ENCODE measurements at regions not wholly inside any gene's neighbourhood (a gene's known extent, or its start where the extent isn't known, plus 50 kb on each side); places are given as distances from the start of the nearest gene placed in this dataset.

DNA sequence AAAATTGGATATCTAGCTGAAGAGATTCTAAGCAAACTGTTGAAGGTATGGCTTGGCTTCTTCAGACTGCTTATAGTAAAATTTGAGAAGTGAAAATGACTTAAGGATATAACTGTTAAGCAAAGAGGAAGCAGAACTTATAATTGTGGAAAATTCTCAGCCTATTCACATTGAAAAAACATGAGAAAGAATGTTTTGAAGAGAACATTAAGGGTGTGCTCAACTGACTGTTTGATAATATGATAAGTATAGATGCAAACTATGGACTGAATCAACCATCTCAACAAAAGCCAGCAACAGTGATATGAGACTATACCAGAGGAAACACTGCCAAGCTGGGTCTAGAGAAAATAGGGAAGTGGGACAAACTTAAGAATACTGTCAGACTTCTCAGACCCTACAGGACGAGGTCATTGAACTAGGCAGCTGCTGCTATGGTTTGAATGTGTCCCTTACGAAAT, 133.1 kb upstream of the PPP1R3A start:
- 0% methylated on average over 2 of the region's 2 CpGs for WGBS (ENCODE audit: low lambda C conversion rate)
- no peak for DNase-seq
- Histone ChIP-seq H3K9me2 (no peaks in the 10 kb centered on the region), H3K27me3 (ENCODE audit: insufficient read depth) (peaks cover 21% of the 10 kb centered on the region; the same call in 1 of the 2 replicates), H3K9me3 (no peaks in the 10 kb centered on the region), H3K79me2 (ENCODE audit: insufficient read depth) (no peaks in the 10 kb centered on the region), H3K9ac (no peak overlapping the region), H3K27ac (ENCODE audit: low read depth in 2 of 2, low read length in 1 of 2) (no peak overlapping the region), H3K4me3 (ENCODE audit: low read depth in 2 of 2, low read length in 1 of 2) (no peak overlapping the region), H3F3A (replicated peaks; ENCODE audit: insufficient read depth) (no peaks in the 10 kb centered on the region), H3K4me2 (no peak overlapping the region), H3K4me1 (ENCODE audit: control insufficient read depth in 1 of 2, insufficient read depth in 2 of 2, low read depth in 1 of 2, low read length in 1 of 2) (peaks cover 0 to 7% of the 10 kb centered on the region in 2 experiments; a peak in 2 of 4 replicates), H4K20me1 (ENCODE audit: insufficient read depth) (no peaks in the 10 kb centered on the region), H3K36me3 (replicated peaks in 1 of 2; ENCODE audit: control insufficient read depth in 1 of 2, insufficient read depth in 2 of 2, low read length in 1 of 2) (no peaks in the 10 kb centered on the region), H2AFZ (ENCODE audit: low read depth) (no peak overlapping the region)
- ChIA-PET CTCF (no interaction called here), POLR2A (no interaction called here)
- TF ChIP-seq FOXM1 (IDR thresholded peaks at IDR 0.05; ENCODE audit: low read depth) (no peak), FOXJ3 (CRISPR knock-in tag; IDR thresholded peaks at IDR 0.05) (no peak), POLR2AphosphoS5 (IDR thresholded peaks at IDR 0.05; ENCODE audit: low read depth, low read length) (no peak), REST (IDR thresholded peaks at IDR 0.05; ENCODE audit: low read depth, low read length) (no peak), TEAD4 (IDR thresholded peaks at IDR 0.05; ENCODE audit: borderline replicate concordance, insufficient read depth) (no peak), GATA2 (CRISPR knock-in tag; IDR thresholded peaks at IDR 0.05) (no peak)

- Histone ChIP-seq H3K4me1 (ENCODE audit: control insufficient read depth in 1 of 2, insufficient read depth in 2 of 2, low read depth in 1 of 2, low read length in 1 of 2) (peaks cover 0 to 7% of the 10 kb centered on the region in 2 experiments; a peak in 2 of 4 replicates), H3K27ac (ENCODE audit: low read depth in 2 of 2, low read length in 1 of 2) (no peak overlapping the region), H2AFZ (ENCODE audit: low read depth) (no peak overlapping the region), H3K4me3 (ENCODE audit: low read depth in 2 of 2, low read length in 1 of 2) (no peak overlapping the region), H3K9me2 (no peaks in the 10 kb centered on the region), H3K79me2 (ENCODE audit: insufficient read depth) (no peaks in the 10 kb centered on the region), H3K9ac (no peak overlapping the region), H3K27me3 (ENCODE audit: insufficient read depth) (peaks cover 11% of the 10 kb centered on the region; the same call in 1 of the 2 replicates), H3K36me3 (replicated peaks in 1 of 2; ENCODE audit: control insufficient read depth in 1 of 2, insufficient read depth in 2 of 2, low read length in 1 of 2) (no peaks in the 10 kb centered on the region), H3F3A (replicated peaks; ENCODE audit: insufficient read depth) (no peaks in the 10 kb centered on the region), H3K4me2 (no peak overlapping the region), H3K9me3 (no peaks in the 10 kb centered on the region), H4K20me1 (ENCODE audit: insufficient read depth) (no peaks in the 10 kb centered on the region)
- POLR2A ChIA-PET, result no interaction called here
- WGBS (ENCODE audit: low lambda C conversion rate), result 6% methylated on average over 3 of the region's 3 CpGs
- CTCF ChIA-PET, result no interaction called here
- DNase-seq, result no peak
- no peak for TF ChIP-seq MXI1 (IDR thresholded peaks at IDR 0.05; ENCODE audit: low read depth, low read length)
- TF ChIP-seq ZBTB33 (IDR thresholded peaks at IDR 0.05; ENCODE audit: borderline replicate concordance, low read depth), result no peak
- TF ChIP-seq JUND (IDR thresholded peaks at IDR 0.05), result no peak
- no peak for TF ChIP-seq NFIC (IDR thresholded peaks at IDR 0.05; ENCODE audit: borderline replicate concordance)
- TF ChIP-seq IRF3 (IDR thresholded peaks at IDR 0.05; ENCODE audit: low read depth, low read length), result no peak
- no peak for TF ChIP-seq SIN3A (IDR thresholded peaks at IDR 0.05; ENCODE audit: borderline replicate concordance, low read depth, low read length)
- no peak for TF ChIP-seq CHD2 (IDR thresholded peaks at IDR 0.05; ENCODE audit: low read length, partially characterized antibody)
- no peak for TF ChIP-seq GATA2 (CRISPR knock-in tag; IDR thresholded peaks at IDR 0.05)
- TF ChIP-seq NRF1 (IDR thresholded peaks at IDR 0.05; ENCODE audit: low read depth, low read length), result no peak
- TF ChIP-seq YY1 (IDR thresholded peaks at IDR 0.05; ENCODE audit: low read depth), result no peak
These were observed 131.8 kb upstream of the PPP1R3A start for GRCh38 chr7:114050571-114050970.

Measured in SK-N-SH (cell line).